HG02840 (cell line): ENCODE measurements at regions not wholly inside any gene's neighbourhood (a gene's known extent, or its start where the extent isn't known, plus 50 kb on each side); places are given as distances from the start of the nearest gene placed in this dataset.

Experiments used
- ATAC-seq: cut with Tn5 transposase; IDR thresholded peaks from one replicate; pipeline ENCODE4 v1.9.1; 2021; ENCODE audit warnings: mild to moderate bottlenecking, moderate library complexity, moderate number of reproducible peaks; ENCODE audit not compliant: unreplicated experiment, low FRiP score

- no peak for ATAC-seq
Measured at GRCh38 chr2:164186591-164186990, 434.7 kb downstream of the GRB14 start.

- ATAC-seq = no peak
Measured at GRCh38 chr2:164182116-164182627, 439.1 kb downstream of the GRB14 start.

- ATAC-seq = no peak
Measured at GRCh38 chr2:164178835-164179465, 442.3 kb downstream of the GRB14 start.

GRCh38 chr2:164164602-164165001 is 428.8 kb upstream of the FIGN start:
- ATAC-seq = no peak

DNA sequence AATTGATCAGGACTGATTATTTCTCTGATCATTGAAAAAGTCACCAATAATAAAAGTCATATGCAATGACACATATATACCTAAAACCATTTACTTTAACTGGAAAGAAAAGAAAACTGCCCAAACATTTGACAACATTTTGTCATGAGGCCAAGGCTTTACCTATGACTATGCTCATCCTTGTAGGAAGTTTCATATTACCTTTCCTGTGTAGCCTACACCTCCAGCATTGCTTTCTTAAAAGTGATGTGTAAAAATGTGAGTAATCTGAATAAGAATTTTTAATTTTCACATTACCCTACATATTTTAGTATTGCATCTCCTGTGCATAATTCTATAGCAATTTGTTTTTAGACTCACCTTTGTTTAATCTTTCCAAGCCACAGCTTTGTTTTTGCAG is 419.8 kb upstream of the FIGN start:
- ATAC-seq = no peak

DNA sequence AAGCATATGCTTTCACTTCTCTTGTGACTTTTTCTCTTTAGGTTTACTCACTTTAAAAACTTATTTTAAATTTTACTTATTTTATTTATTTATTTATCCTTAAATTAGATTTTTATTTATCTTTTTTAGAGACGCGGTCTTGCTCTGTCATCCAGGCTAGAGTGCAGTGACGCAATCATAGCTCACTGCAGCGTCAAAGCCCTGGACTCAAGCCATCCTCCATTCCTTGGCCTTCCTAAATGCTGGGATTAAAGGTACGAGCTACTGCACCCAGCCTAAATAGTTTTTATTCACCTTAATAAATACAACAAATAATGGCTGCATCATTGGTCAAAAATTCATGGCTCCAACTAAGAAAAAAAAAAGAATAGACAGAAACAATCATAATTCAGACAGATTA is 415.7 kb upstream of the FIGN start:
- ATAC-seq = no peak

- ATAC-seq = no peak
Measured at GRCh38 chr2:164150604-164151003, 414.8 kb upstream of the FIGN start.

- no peak for ATAC-seq
Measured at GRCh38 chr2:164146441-164146840, 410.6 kb upstream of the FIGN start.

- no peak for ATAC-seq
Measured at GRCh38 chr2:164145093-164145987, 409.5 kb upstream of the FIGN start.

DNA sequence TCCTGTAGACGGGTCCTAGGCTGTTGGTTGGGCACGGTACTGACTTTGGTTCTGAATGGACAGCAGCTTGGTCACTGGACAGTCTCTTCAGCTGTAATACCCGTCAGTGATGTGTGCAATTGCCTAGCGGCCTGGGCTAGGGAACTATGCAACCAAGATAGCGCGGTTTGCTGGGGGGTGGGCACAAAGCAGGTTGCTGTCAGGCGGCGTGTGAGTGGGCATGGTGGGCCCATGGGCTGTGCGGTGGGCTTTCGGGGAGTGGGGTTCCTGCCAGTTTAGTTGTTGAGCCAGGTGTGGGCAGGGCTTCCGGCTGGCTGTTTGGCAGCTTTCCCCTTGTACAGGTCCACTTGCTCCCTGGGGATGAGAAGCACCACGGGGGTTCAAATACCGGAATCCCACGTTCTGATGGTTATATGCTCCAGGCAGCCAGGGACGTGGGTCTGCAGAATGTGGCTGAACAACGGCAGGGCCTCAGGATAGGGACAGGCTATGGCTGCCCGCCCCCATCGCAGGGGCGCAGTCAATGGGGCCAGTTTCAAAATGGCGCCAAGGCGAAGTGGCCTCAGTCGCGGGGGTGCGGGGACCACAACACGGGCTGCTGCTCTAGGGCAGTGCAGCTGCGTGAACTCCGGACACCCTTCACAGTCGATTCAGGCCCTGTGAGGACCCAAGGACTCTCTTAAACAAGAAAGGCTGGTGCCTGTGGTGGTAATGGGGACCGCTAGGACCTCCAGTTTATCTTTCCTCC is 407.5 kb upstream of the FIGN start:
- ATAC-seq = no peak

DNA sequence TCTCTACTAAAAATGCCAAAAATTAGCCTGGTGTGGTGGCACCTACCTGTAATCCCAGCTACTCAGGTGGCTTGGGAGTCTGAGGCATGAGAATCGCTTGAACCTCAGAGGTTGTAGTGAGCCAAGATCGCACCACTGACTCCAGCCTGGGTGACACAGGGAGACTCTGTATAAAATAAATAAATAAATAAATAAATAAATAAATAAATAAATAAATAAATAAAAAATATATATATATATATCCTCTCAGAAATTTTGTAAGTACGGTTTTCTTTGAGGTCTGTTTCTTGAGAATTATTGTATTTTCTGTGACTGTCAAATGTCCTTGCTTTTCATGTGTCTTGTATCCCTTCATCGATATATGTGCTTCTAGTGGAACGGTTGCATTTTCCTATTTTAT is 406.9 kb upstream of the FIGN start:
- no peak for ATAC-seq

DNA sequence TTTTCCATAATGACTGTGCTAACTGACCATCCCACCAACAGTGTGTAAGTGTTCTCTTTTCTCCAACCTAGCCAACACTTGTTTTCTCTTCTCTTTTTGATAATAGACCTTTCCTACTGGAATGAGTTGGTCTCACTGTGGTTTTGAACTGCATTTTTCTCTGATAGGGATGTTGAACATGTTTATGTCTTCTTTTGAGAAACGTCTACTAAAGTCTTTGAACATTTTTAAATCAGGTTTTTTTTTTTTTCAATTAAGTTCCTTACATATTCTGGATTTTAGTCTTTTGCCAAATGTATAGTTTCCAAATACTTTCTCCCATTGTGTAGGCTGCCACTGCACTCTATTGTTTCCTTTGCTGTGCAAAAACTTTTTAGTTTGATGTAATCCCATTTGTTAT is 405.5 kb upstream of the FIGN start:
- no peak for ATAC-seq

DNA sequence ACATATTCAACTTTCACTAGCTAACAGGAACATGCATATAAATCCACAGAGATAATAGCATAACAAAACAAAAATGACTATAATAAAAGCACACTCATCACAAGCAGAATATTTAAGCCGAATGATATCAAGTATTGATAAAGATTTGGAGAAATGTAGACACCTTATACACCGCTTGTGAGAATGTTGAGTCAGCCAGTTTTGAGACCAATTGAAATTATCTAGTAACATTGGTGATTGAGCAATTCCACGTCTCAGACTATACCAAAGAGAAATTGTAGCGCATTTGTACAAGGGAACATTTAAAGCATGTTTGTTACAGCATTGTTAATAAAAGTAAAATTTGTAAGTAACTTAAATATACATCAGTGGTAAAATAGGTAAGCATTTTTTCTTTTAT is 402.9 kb upstream of the FIGN start:
- no peak for ATAC-seq

GRCh38 chr2:164134336-164134735 is 398.5 kb upstream of the FIGN start:
- no peak for ATAC-seq

DNA sequence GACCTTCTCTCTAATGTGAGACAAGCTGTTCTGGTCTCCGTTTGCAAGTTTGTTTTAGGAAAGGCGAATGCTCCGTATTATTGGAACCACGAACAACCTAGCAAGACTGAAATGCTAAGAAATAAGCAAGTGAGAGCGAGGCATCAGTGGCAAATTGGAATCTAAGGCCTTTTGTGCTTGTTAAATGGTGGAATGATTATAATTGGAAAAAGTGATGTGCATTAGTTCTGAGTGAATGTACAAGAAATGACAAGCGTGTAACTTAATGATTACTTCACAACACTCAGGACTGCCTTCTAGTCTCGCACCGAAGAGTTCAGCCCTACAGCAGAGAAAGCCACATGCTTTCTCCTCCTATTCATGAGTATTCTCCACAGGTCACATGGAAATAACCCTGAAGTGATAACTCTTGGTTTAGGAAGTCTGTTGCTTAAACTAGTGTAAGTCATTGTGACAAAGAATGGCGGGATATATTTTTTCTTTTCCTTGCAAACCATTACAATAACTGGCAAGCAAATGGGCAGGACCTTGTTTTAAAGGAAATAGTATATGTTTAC is 392.2 kb upstream of the FIGN start:
- no peak for ATAC-seq

DNA sequence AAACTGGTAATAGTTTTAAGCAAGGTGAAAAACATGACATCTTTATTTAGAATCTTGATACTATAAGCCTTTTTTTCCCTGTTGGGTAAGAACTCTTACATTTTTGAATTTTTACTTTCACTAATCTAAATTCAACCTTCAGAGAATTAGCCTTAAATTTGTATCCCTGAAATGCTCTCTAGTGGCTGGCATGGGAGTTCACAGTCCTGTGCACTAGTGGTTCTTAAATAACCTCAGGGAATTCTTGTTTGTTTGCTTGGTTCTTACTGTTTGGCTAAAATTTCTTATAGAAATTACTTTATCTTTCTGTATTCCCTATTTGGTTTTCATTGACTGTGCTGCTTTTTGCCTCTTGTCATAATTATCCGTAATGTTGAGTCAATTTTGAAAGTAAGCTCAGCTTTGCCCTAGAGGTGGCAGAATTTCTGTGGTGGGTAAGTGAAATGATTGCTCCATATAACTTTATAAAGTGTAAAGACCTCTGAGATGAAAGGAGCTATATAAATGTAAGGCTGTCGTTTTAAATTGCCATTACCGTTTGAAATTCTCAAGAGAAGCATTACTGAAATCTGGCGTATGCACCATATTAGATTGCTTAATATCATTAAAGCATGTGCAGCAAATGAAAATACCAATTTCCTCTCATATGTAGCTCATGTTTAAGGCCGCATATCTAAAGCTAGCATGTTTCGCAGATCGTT is 391.3 kb upstream of the FIGN start:
- ATAC-seq = no peak

GRCh38 chr2:164115806-164116205 is 380.0 kb upstream of the FIGN start:
- no peak for ATAC-seq

- no peak for ATAC-seq
Measured at GRCh38 chr2:164114937-164115336, 379.1 kb upstream of the FIGN start.

GRCh38 chr2:164112105-164112504 is 376.3 kb upstream of the FIGN start:
- no peak for ATAC-seq

DNA sequence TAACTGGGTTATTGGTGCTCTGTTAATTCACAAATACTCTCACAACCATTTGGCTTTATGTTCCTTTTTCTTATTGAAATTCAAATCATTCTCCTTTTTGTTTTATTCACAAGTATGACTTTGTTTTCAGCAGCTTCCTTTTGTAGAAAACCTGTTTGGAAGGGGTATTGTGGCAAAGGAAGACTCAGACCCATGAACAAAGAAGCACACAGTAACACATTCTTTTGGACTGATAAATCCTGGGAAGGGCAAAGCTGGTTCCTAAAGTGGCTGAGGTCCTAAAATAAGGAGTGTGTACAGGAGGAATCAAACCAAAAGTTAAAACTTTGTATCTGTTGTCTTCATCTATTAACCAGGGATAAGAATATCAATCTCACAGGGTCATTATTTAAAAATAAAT is 374.7 kb upstream of the FIGN start:
- no peak for ATAC-seq
